ENCODE measurements at regions not wholly inside any gene's neighbourhood (a gene's known extent, or its start where the extent isn't known, plus 50 kb on each side); places are given as distances from the start of the nearest gene placed in this dataset.

GRCh38 chr22:22431271-22432220 lies 77.0 kb downstream of the ZNF280B start:
- H3K4me3 ChIP-seq (ENCODE audit: low read length) = no peak overlapping the region
- peak; percentile 74 for TF ChIP-seq CTCF (IDR thresholded peaks at IDR 0.05; ENCODE audit: insufficient read depth, low read depth, low read length, missing control alignments)
- DNase-seq (ENCODE audit: low read depth) = peak; percentile 56

- no peak for DNase-seq (ENCODE audit: low read depth)
- TF ChIP-seq CTCF (IDR thresholded peaks at IDR 0.05; ENCODE audit: insufficient read depth, low read depth, low read length, missing control alignments) = no peak
- H3K4me3 ChIP-seq (ENCODE audit: low read length) = no peak overlapping the region
Observed at GRCh38 chr22:22432479-22432878, 76.1 kb downstream of the ZNF280B start.

- H3K4me3 ChIP-seq (ENCODE audit: low read length) = no peak overlapping the region
- no peak for DNase-seq (ENCODE audit: low read depth)
- no peak for TF ChIP-seq CTCF (IDR thresholded peaks at IDR 0.05; ENCODE audit: insufficient read depth, low read depth, low read length, missing control alignments)
Observed at GRCh38 chr22:22432937-22433336, 75.6 kb downstream of the ZNF280B start.

GRCh38 chr22:22433770-22434169 lies 74.8 kb downstream of the ZNF280B start:
- DNase-seq (ENCODE audit: low read depth) = no peak
- H3K4me3 ChIP-seq (ENCODE audit: low read length) = no peak overlapping the region
- no peak for TF ChIP-seq CTCF (IDR thresholded peaks at IDR 0.05; ENCODE audit: insufficient read depth, low read depth, low read length, missing control alignments)
